ENCODE measurements at regions not wholly inside any gene's neighbourhood (a gene's known extent, or its start where the extent isn't known, plus 50 kb on each side); places are given as distances from the start of the nearest gene placed in this dataset.

GRCh38 chr2:16978301-16978700 is 312.7 kb upstream of the CYRIA start:
- Mint-ChIP-seq H3K27ac (ENCODE audit: unreplicated experiment) (no peak overlapping the region), H3K4me3 (ENCODE audit: unreplicated experiment) (no peak overlapping the region), H3K27me3 (ENCODE audit: low read depth, unreplicated experiment) (no peaks in the 10 kb centered on the region), H3K4me1 (ENCODE audit: low read depth, unreplicated experiment) (peaks cover 5% of the 10 kb centered on the region), H3K9me3 (ENCODE audit: unreplicated experiment) (peaks cover 2% of the 10 kb centered on the region), H3K36me3 (ENCODE audit: low read depth, unreplicated experiment) (no peaks in the 10 kb centered on the region)
- no peak overlapping the region for H3K9ac ChIP-seq (ENCODE audit: low read length)
- H3K4me3 ChIP-seq (ENCODE audit: insufficient read depth, low read depth, low read length): no peak overlapping the region
- H2AFZ ChIP-seq (ENCODE audit: low read depth, low read length): no peak overlapping the region
- no peaks in the 10 kb centered on the region for H3K36me3 ChIP-seq (ENCODE audit: insufficient read depth, low read length)
- H3K4me1 ChIP-seq (ENCODE audit: insufficient read depth, low read length): no peaks in the 10 kb centered on the region
- no peak for TF ChIP-seq EZH2 (IDR thresholded peaks at IDR 0.05; ENCODE audit: insufficient read depth, low read length)
- TF ChIP-seq CTCF (IDR thresholded peaks at IDR 0.05; ENCODE audit: insufficient read depth, low read depth, low read length): no peak
- no peak overlapping the region for H3K4me2 ChIP-seq (ENCODE audit: low read length)
- H3K27me3 ChIP-seq (ENCODE audit: insufficient read depth, low read length): no peaks in the 10 kb centered on the region
- FAIRE-seq: no peak
- no peaks in the 10 kb centered on the region for H3K79me2 ChIP-seq (ENCODE audit: insufficient read depth, low read length)
- no peaks in the 10 kb centered on the region for H4K20me1 ChIP-seq (ENCODE audit: insufficient read depth, low read length)
- no peaks in the 10 kb centered on the region for H3K9me3 ChIP-seq (ENCODE audit: insufficient read depth, low read depth, low read length)
- peak; percentile 65 for DNase-seq (ENCODE audit: low read depth)
- no peak overlapping the region for H3K27ac ChIP-seq (ENCODE audit: low read depth, low read length)

DNA sequence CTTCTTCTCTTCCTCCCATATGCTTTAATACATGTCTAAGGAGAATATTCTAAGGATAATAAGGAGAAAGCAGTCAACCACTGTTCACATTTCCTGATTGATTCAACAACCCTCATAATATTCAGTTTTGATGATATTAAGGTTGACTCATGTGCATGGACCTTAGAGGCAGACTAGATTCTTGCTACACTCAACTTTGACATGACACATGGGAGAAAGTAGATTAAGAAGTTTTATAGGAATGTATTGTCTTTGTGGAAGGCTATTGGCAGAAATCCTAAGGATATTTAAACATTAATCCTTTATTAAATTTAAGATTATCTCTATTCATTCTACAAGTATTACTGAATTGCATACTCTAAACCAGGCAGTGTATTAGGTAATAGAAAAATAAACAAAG is 309.1 kb upstream of the CYRIA start:
- H3K4me3 Mint-ChIP-seq (ENCODE audit: unreplicated experiment): no peak overlapping the region
- no peaks in the 10 kb centered on the region for H3K27me3 Mint-ChIP-seq (ENCODE audit: low read depth, unreplicated experiment)
- Histone ChIP-seq H3K27me3 (ENCODE audit: insufficient read depth, low read length) (no peaks in the 10 kb centered on the region), H3K4me3 (ENCODE audit: insufficient read depth, low read depth, low read length) (no peak overlapping the region), H3K4me1 (ENCODE audit: insufficient read depth, low read length) (no peaks in the 10 kb centered on the region), H3K36me3 (ENCODE audit: insufficient read depth, low read length) (no peaks in the 10 kb centered on the region), H3K4me2 (ENCODE audit: low read length) (no peak overlapping the region), H4K20me1 (ENCODE audit: insufficient read depth, low read length) (no peaks in the 10 kb centered on the region), H2AFZ (ENCODE audit: low read depth, low read length) (no peak overlapping the region), H3K9me3 (ENCODE audit: insufficient read depth, low read depth, low read length) (no peaks in the 10 kb centered on the region), H3K27ac (ENCODE audit: low read depth, low read length) (no peak overlapping the region), H3K79me2 (ENCODE audit: insufficient read depth, low read length) (no peaks in the 10 kb centered on the region), H3K9ac (ENCODE audit: low read length) (no peak overlapping the region)
- peaks cover 11% of the 10 kb centered on the region for H3K4me1 Mint-ChIP-seq (ENCODE audit: low read depth, unreplicated experiment)
- TF ChIP-seq EZH2 (IDR thresholded peaks at IDR 0.05; ENCODE audit: insufficient read depth, low read length) (no peak), CTCF (IDR thresholded peaks at IDR 0.05; ENCODE audit: insufficient read depth, low read depth, low read length) (no peak)
- H3K9me3 Mint-ChIP-seq (ENCODE audit: unreplicated experiment): peaks cover 2% of the 10 kb centered on the region
- DNase-seq (ENCODE audit: low read depth) (peak; percentile 11), FAIRE-seq (no peak)
- no peaks in the 10 kb centered on the region for H3K36me3 Mint-ChIP-seq (ENCODE audit: low read depth, unreplicated experiment)
- no peak overlapping the region for H3K27ac Mint-ChIP-seq (ENCODE audit: unreplicated experiment)

DNA sequence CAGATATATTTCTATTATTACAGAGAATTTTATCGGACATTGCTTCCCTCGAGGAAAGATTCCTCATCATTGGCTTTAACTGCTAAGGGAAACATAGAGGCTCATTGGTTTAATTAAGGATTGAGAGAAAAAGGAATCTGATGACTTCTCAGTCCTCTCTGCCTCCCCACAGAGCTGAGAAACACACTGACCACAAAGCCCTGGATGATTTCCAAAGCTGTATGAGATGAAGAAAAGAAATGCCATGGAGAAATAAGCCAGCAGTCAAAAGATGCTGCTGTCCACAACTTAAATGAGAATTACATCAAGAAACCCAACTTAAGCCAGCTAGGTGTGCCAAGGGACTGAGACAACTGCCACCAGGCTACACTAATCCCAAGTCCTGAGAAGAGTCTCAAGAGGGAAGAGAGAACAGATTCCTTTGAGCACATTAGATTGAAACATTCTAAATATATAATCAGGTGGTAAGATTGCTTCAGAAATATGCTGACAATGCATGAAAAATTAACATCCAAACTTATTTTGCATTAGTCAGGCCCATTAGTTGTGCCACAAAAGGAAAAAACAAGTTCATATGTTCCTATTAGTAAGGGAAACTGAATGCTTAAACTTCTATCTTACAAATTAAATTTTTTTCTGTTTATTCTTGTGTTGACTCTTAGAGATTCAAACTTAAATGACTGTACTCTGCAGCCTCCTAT is 308.1 kb upstream of the CYRIA start:
- peak; percentile 76 for DNase-seq (ENCODE audit: low read depth)
- H3K27me3 ChIP-seq (ENCODE audit: insufficient read depth, low read length): no peaks in the 10 kb centered on the region
- H3K27ac ChIP-seq (ENCODE audit: low read depth, low read length): no peak overlapping the region
- H3K36me3 ChIP-seq (ENCODE audit: insufficient read depth, low read length): no peaks in the 10 kb centered on the region
- H3K79me2 ChIP-seq (ENCODE audit: insufficient read depth, low read length): no peaks in the 10 kb centered on the region
- no peak overlapping the region for H3K9ac ChIP-seq (ENCODE audit: low read length)
- no peaks in the 10 kb centered on the region for H3K4me1 ChIP-seq (ENCODE audit: insufficient read depth, low read length)
- no peaks in the 10 kb centered on the region for H3K36me3 Mint-ChIP-seq (ENCODE audit: low read depth, unreplicated experiment)
- no peaks in the 10 kb centered on the region for H3K27me3 Mint-ChIP-seq (ENCODE audit: low read depth, unreplicated experiment)
- H3K4me2 ChIP-seq (ENCODE audit: low read length): no peak overlapping the region
- H3K27ac Mint-ChIP-seq (ENCODE audit: unreplicated experiment): peak overlapping the region; percentile 17
- peaks cover 11% of the 10 kb centered on the region for H3K4me1 Mint-ChIP-seq (ENCODE audit: low read depth, unreplicated experiment)
- TF ChIP-seq EZH2 (IDR thresholded peaks at IDR 0.05; ENCODE audit: insufficient read depth, low read length) (no peak), CTCF (IDR thresholded peaks at IDR 0.05; ENCODE audit: insufficient read depth, low read depth, low read length) (no peak)
- no peak for FAIRE-seq
- no peaks in the 10 kb centered on the region for H4K20me1 ChIP-seq (ENCODE audit: insufficient read depth, low read length)
- no peaks in the 10 kb centered on the region for H3K9me3 ChIP-seq (ENCODE audit: insufficient read depth, low read depth, low read length)
- H3K9me3 Mint-ChIP-seq (ENCODE audit: unreplicated experiment): no peaks in the 10 kb centered on the region
- H2AFZ ChIP-seq (ENCODE audit: low read depth, low read length): no peak overlapping the region
- no peak overlapping the region for H3K4me3 ChIP-seq (ENCODE audit: insufficient read depth, low read depth, low read length)
- H3K4me3 Mint-ChIP-seq (ENCODE audit: unreplicated experiment): no peak overlapping the region
